Iris pigment epithelial cell (primary cell): ENCODE measurements at regions not wholly inside any gene's neighbourhood (a gene's known extent, or its start where the extent isn't known, plus 50 kb on each side); places are given as distances from the start of the nearest gene placed in this dataset.

Source experiments
- DNase-seq: peaks from one replicate; pipeline ENCODE4 v3.0.0-alpha.2; 2011; ENCODE audit warnings: low read depth

DNA sequence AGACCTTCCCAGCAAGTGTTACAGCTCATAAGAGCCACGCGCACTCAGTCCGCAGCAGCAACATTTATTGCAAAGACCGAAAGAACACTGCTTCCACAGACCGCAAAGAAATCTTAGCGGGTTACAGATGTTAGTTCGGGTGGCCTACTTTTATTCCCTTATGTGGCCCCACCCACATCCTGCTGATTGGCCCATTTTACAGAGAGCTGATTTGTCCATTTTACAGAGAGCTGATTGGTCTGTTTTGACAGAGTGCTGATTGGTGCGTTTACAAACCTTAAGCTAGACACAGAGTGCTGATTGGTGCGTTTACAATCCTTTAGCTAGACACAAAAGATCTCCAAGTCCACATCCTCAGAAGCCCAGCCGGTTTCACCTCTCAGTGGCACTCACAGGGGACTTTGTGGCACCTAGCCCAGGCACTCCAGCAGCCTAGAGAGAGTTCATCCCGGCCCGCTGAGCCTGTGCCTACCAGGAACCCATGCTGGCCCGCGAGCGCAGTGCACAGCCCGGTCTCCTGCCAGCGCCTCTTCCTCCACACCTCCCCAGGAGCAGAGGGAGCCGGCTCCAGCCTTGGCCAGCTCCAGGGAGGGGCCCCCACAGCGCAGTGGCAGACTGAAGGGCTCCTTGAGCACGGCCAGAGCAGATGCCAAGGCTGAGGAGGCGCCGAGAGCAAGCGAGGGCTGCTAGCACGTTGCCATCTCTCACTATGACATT, 244.3 kb upstream of the TSHZ2 start:
- no peak for DNase-seq

DNA sequence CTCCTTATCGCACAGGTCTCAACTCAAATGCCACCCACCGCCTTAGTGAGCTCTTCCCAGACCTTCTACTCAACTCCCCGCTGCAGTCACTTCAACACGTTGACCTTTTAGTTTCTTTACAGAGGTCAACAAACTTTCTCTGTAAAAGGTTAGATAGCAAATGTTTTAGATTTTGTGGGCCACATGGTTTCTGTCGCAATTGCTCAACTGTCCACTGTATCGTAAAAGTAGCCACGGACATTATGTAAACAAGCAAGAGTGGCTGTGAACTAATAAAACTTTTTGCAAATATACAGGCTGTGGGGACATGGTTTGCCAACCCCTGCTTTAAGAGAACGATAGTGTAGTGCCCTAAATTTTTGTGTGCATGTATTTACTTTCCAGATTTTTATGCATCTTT, 247.6 kb upstream of the TSHZ2 start:
- DNase-seq, result no peak

DNA sequence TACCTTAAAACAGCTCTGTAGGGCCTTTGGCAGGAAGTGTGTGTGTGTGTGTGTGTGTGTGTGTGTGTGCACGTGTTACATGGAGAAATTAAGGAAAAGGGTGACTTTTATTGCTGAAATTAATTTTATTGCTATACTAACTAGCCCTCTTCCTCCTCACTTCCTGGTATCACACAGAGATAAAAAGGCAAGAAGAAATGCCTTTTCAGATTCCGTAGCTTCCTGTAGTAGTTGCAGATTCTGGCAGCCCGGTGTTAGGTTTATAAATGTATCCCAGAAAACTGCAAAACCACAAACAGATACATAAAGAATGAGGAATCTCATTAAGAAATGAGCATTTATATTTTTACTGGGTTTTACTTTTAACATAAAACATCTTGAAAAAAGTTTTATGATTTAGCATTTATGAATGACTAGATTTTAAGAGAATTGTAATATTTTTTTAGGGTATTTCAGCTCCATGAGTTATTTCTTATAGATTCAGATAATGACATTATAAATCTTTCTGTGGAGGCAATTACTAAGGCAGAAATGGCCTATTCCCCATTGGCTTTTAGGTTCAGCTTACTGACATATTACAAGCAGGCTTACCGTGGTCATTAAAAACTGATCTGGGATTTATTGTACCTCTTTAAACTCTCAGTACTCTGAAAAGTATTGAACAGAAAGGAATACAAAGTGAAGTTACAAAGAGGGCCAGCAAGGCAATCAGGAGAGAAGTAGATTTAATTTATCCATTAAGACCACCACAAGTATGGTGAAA, 249.1 kb upstream of the TSHZ2 start:
- DNase-seq, result no peak

DNA sequence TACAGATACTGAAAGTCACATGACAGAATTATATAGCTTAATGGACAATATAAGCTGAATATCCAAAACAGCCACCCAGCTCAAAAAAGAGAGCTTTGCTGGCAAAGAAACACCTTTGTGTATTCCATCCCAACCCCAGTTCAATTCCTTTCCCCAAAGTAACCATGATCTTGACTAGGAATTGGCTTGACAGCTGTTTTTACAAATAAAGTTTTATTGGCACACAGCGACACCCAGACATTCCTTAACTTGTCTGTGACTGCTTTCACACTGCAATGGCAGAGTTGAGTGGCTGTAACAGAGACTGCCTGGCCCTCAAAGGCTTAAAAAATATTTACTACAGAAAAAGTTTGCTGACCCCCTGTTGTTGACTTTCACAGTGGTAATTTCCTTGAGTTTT, 264.0 kb upstream of the TSHZ2 start:
- no peak for DNase-seq

DNA sequence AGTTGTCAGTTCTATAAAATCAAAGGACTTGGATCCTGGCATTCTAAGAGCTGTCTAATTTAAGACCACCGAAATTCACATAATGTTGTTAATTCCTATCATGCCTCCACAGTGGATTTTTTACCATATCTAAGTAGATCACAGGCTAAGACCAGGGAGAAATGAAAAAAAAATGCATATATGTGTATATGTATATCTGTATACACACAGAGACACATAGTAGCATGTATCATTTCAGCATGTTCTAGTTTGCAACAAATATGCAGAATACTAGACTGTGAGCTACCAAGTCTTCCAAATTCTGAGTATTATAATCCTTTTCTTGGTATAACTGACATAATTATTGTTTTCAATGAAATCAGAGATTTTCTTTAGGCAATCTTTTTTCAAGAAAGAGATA, 267.6 kb upstream of the TSHZ2 start:
- no peak for DNase-seq

DNA sequence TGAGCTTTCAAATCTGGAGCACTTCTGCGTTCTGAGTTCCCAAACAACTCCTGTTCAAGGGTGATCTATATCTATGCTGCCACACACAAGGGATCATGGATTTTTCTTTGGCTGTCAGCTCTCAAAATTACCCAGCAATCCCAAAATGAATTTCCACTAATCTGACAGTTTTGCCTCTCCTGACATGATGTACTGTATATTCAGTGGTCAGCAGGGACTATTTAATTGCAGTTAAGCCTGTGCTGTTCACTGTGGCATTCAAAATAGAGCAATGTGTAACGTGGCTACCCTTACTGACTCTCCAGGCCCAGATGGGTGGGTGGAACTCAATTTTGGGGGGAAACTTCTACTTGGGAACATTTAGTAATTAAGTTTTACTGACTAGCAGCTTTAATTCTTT, 283.8 kb upstream of the TSHZ2 start:
- no peak for DNase-seq

DNA sequence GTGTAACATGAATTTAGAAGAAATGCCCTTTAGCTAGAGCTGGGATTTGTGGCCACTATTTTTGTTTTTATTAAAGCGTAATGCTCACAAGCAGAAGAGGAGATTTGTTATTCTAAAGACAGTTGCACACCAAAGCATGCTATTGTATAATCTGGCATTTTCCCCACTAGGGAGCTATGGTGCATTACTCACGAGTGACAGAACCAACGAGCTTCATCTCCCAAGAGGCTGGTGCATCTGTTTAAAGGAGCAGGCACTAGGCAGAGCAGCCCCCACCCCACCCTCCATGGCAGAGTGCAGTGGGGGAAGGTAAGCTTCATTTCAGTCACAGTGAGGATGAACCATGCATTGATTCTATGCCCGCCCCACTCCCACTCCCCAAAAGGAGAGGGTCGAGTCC, 287.3 kb upstream of the TSHZ2 start:
- no peak for DNase-seq

DNA sequence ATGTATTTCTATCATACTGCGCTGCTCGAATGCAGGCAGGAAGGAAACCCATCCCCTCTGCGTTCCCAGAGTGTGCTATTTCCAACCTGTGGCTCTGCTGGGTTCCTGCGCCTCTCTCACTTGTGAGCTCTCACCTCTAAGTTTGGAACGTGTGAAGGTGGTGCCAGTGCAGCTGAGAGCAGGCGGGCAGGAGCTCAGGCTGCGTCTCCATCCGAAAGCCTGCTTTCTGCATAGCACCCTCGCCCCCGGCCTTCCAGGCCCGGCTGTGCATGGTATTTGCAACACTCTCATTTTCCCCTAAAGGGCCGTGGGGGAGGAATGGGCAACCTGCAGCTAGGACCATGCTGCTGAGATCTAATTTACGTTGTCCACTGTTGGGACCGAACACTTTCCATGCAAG, 288.0 kb upstream of the TSHZ2 start:
- no peak for DNase-seq

DNA sequence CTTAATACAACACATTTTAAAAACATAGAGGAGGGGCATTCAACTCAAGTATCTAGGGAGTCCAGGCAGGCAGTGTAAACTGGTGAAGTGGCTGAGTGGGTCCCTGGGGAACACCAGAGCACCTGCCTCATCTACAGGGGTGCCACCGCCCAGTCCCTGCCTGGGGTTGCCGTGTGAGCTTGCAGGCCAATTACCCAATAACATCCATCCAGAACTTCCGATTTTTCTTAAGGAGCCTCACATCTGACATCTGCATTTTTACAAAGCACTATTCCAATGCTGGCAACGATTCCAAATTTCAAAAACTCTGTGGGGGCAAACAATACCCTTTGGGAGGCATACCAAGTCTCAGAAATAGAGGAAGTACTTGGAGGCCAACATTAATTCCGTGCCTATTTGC, 288.4 kb upstream of the TSHZ2 start:
- DNase-seq, result no peak

DNA sequence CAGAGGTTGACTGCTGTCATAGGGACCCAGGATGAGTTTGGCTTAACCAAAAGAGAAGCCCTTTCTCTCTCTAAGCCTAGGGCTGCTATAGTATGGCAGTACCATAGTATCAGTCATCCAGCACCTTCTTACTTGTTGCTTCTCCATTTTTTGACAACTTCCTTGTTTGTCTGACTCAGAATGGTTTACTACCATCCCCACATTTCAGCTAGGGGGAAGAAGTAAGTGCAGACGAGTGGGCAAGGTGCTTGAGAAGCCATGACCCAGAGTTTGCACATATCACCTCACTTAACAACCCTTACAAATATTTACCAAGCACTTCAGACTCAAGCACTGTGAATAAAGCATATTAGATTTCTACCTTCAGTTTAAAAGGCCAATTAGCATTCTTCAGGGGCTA, 289.9 kb upstream of the TSHZ2 start:
- DNase-seq, result no peak

DNA sequence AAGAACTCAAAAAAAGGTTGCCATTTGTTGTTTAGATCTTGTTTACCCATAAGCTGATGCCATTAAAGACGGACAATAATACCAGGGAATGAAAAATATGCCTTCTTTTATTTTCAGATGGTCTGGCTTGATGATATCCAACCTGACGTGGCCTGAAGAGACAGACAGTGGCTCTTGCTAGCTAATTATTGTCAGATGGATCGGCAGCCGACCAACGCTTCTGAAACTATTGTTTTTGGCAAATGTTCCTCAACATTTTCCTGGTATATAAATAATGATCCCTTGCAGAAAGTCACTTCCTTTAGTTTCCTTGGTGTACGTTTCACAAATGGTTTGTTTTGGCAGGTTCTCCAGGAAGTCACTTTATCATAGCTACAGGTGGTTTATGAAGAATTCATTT, 290.9 kb upstream of the TSHZ2 start:
- no peak for DNase-seq

DNA sequence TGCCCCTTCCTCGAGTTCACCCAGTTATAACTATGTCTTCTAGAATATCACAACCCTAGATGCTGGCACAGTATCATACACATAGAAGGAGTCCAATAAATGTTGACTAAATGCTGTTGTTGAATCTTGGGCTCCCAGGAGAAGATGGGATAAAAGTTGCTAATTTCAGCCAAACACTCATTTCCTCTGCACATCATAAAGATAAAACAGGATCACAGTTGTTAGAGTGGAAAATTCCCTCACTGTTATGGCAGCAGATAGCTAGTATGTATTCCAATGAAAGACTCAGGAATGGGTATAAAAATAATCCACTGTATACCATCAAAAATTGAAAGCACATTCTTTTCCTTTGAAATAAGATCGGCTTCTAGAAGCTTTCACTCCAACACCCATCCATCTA, 294.9 kb upstream of the TSHZ2 start:
- no peak for DNase-seq

DNA sequence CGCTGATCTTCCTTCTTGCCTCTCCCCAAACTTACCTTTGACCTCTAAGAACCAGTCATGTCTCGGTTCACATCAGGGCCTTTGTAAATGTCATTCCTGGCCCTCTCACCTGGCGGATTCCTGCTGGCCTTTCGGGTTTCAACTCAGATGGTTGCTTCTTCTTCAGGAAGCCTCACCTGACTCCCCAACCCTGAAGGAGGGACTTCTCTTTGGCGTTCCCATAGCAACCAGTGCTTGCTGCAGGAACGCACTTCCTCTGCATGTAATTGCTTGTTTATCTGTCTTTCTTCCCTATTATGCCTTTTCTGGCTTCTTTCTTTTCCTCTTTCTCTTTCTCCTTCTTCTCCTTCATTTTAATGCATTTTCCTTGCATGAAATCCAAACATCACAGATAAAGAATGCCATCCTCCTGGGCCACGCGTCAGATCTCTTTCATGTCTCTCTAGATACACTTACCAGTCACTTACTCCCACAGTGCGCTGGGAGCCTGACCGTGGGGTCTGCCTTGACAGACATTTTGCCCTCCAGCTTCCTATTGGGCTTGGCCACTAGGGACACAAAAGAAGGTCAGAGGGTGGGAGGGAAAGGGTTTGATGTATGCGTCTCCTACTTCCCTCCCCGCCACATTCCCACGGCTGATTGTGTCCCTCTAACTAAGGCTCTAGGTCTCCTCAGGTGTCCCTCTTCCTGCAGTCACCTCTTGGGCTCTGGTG, 295.7 kb upstream of the TSHZ2 start:
- DNase-seq, result no peak

DNA sequence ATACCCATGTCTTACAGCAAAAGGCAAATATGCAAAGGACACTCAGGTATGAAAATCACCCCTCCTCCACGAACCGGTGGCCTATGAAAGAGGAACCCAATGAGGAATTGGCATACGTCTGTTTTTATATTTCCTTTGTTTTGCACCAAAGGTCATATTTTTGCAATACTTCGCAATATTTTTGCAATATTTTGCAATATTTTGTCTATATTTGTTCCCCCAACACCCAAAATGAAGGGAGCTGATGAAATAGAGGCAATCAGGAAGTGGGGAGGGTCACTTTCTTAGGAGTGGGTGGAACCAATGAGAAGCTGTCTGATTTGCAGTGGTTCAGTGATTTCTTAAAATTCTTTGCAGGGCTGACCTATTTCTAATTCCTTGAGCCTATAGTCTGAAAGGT, 296.8 kb upstream of the TSHZ2 start:
- DNase-seq, result no peak

DNA sequence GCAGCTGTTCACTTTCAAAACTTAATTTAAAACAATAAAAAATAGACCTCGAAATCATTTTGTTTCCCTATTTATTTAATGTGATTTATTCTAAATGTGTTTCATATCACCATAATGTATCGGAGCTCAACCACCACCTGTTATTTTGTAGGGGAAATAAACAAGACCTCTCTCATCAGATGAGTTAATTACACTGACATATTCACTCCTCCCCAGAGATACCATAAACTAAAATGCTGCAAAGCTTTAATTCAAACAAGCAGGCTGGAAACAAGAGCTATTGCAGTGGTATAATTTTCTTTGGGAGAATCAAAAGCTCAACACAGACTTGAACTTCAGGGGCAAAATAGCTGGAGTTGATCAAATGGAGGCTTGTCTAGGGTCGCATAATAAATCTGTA, 303.5 kb upstream of the TSHZ2 start:
- no peak for DNase-seq

DNA sequence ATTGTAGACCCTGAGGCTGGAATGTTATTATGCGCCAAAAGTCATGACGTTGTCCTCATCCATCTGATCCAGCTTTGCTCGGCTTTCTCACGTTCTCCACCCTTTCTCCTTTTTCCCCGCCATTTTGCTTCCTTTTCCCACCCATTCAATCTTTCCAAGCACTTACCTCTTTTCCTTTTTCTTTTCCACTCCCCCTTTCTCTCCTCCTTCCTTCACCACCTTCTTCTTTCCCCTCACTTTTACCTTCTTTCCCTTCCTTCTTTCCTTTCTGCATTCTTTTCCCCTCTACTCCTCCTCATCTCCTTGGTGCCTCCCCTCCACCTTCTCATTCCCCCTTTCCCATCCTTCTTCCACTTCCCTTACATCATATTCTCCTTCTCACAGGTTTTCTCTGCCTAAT, 304.8 kb upstream of the TSHZ2 start:
- DNase-seq, result no peak

DNA sequence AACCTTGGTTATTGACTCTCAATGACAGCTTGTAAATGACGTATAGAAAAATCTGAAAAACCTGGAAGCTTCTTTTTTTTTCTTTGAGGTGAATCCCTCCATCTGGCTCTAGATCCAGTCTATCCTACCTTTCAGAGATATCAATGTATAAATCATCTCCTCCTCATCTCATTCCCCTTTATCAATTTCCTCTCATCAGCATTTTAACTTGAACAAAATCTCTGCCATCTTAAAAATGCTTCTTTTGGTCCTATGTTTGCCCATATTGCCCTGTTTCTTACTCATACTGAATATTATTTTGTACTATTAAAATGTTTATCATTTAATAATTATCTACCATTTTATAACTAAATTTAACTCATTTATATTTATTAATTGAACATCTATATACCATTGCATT, 306.7 kb upstream of the TSHZ2 start:
- no peak for DNase-seq

DNA sequence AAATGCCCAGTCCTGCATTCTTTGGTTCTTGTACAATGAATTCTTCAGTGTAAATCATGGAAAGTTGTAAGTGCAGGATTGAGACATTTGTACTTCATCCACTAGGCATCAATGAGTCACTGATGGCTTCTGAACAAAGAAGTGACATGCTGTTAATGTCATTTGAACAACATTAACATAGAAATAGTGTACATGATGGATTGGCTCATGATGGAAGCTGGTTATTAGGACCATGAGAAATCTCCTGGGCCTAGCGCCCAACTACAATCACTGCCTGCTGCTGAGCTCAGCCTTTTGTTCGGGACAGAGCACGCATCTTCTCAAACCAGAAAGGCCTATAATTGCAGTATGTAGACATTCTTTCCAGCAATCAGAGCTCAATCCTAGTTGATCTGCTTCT, 316.8 kb upstream of the TSHZ2 start:
- DNase-seq, result no peak

DNA sequence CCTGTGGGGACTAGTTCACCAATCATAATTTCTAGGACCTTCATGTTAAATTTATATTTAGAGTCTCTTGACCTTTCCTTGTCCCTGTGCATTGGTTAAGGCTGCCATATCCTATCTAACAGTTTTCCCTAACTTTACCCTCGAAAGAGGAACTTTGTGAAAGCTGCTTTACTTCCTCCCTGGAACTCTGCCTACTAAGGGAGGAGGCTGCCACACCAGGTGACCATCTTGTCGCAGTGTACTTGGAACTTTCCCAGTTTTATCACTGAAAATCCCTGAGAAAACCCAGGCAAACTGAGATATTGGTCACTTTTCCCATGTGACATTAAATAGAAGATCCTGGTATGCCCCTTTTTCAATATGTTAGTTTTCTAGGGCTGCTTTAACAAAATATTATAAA, 317.6 kb upstream of the TSHZ2 start:
- DNase-seq, result no peak

DNA sequence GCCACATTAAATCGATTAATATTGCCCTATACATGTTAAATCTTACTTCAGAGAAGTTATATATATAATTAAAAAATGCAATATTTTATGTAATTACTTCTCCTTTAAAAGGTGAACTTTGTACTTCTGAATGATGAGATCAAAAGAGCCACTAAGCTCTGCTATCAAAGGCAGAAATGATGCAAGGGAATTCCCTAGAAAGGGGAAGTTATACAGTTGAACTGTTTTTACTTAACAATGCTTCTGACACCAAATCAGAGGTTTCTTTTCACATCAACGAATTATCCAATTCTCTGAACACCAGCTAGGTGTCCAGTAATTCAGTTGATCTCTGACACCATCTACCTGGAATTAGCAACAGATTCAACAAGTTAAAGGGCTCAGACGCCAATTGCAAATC, 319.9 kb upstream of the TSHZ2 start:
- DNase-seq, result no peak

DNA sequence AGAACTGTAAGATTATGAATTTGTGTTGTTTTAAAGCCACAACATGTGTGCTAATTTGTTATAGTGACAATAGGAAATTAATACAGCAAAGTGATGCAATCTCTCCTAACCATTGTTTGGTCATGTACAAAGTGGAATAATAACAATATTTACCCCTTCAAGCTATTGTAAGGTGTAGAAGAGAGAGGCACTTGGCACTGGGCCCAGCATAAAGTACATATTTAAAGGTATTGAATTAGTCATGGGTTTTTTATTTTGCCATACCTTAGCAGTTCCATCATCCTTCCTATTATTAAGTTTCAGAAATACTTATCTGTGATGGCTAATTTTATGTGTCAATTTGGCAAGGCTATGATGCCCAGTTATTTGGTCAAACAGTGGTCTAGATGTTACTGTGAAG, 322.4 kb upstream of the TSHZ2 start:
- DNase-seq, result no peak

DNA sequence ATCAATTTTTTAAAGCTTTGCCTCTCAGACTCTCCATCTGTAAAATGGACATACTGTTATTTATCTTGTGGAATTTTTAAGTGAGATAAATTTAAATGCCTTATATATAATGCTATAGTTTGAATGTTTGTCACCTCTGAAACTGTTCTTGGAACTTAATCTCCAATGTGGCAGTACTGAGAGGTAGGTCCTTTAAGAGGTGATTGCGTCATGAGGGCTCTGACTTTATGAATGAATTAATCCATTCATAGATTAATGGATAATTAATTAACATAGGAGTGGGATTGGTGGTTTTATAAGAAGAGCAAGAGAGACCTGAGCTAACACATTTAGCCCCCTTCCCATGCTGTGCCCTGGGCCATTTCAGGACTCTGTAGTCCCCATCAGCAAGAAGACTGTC, 326.3 kb upstream of the TSHZ2 start:
- no peak for DNase-seq

DNA sequence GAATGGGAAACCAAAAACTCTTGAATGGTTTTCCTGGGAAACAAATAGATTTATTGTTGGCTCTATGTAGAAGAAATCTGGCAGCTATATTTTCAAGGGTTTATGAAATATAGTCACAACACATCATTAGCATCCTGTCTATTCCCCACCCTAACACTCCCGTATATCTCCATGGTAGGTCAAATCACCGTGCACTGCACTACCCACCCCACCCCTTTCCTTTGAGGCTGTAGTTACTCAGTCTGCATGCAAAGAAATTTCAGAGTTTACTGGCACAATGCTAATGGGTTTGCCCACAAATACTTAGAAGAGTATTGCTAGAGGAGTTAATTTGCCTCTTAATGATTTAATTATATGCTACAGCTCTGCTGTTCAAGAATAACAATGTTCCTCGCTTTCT, 329.1 kb upstream of the TSHZ2 start:
- DNase-seq, result no peak
